HG02938 (cell line): ENCODE measurements at regions not wholly inside any gene's neighbourhood (a gene's known extent, or its start where the extent isn't known, plus 50 kb on each side); places are given as distances from the start of the nearest gene placed in this dataset.

Source experiments
- ATAC-seq: cut with Tn5 transposase; IDR thresholded peaks from one replicate; pipeline ENCODE4 v1.9.1; 2021; ENCODE audit warnings: mild to moderate bottlenecking, moderate library complexity; ENCODE audit not compliant: unreplicated experiment

DNA sequence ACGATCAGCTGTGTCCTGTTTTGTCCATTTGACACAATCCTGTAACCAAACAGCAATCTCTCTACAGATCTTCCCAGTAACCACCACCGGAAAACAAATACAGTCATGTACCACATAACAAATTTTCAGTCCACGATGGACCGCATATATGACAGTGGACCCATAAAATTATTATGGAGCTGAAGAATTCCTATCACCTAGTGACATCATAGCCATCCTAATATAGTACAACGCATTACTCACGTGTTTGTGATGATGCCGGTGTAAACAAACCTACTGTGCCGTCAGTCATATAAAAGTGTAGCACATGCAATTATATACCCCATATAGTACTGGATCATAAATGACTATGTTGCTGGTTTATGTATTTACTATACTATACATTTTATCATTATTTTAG, 133.7 kb upstream of the EDNRA start:
- no peak for ATAC-seq

- no peak for ATAC-seq
Observed at GRCh38 chr4:147349193-147349592, 131.7 kb upstream of the EDNRA start.

GRCh38 chr4:147351083-147351787, 129.7 kb upstream of the EDNRA start:
- no peak for ATAC-seq

DNA sequence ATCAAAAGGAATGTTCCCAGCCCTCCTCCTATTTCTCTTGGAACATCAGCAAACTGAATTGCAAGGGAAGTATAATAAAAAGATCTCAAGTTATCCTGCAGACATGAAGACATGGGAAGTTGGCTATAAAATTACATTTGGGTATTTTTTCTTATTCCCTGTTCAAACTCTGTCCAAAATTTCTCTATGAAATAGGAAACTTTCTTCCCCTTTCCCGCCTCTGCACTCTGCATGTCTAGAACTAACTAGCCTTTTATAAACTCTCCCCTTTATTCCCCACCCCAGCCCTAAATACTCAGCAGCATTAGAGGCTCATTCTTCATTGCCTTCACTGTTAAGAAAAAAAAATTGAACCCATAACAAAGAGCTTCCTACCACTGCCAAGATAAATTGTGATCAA, 126.7 kb upstream of the EDNRA start:
- ATAC-seq = no peak

GRCh38 chr4:147355032-147355656, 125.8 kb upstream of the EDNRA start:
- no peak for ATAC-seq

- no peak for ATAC-seq
Observed at GRCh38 chr4:147355847-147356246, 125.0 kb upstream of the EDNRA start.

DNA sequence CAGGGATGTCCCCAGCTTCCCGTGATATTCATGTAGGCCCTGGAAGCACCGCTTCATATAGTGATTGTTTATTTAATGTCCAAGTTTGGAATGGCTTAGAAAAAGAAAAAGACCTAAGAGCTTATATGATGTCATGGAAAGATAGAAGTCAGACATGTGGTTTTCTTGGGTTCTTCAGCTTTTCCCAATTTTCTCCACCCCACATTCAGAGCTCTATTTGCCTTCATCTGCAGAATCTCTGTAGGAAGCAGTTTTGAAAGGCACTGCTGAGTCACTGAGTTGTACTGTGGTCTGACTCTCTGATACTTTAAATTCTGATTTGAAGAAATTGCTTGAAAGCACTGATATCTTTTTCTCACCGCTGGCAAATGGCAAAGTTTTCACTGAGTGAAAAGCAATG, 120.6 kb upstream of the EDNRA start:
- ATAC-seq = no peak

GRCh38 chr4:147361726-147362125, 119.2 kb upstream of the EDNRA start:
- ATAC-seq = no peak

- ATAC-seq = no peak
Observed at GRCh38 chr4:147362938-147363337, 118.0 kb upstream of the EDNRA start.

DNA sequence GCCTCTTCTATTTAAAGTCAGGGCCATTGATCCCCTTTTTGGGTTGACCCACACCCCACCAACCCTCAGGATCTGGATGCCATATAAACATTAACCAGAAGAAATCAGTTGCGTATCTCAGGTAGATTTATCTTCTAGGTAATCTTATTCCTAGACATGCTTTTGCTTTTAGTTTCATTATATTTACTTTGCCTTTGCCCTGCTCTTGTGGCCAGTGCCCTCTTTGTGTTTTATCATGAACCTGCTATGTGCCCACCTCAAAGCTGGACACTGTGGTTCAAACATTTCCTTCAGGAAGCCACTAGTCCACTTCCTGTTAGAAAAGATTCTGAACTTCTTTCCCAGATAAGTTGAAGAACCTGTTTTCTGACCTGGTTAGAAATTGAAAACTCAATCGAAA, 117.4 kb upstream of the EDNRA start:
- ATAC-seq = no peak

DNA sequence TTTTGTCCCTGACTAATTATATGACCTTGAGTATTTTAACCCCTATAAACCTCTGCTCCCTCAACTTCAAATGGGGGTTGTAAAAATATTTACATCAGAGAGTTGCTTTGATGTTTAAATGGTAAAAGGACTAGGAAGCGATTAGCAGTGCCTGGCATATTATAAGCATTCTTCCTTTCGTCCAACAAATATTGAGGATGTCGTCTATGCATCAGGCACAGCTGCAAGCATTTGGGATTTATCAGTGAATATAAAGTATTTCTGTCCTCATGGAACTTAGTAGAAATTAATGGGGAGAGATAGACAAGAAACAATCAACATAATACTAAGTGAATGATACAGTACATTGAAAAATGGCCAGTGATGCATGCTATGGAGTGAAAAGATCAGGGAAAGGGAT, 115.5 kb upstream of the EDNRA start:
- ATAC-seq = no peak

DNA sequence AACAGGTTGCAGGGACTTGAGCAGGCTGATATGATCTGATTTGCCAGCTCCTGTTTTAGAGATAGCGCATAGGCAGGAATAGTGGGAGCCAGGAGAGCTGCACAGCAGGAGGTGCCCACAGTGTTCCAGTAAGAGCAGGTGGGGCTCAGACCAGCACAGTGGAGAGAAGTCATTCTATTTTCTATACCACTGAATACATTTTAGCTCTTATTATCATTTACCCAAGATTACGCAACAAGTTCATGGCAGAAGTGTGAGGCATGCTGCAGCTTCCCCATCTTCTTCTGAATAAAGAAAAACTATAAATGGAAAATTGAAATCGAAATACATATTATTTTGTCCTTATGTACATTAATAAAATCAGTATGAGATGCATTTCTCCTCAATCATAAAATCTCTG, 114.7 kb upstream of the EDNRA start:
- ATAC-seq = no peak

- ATAC-seq = no peak
Observed at GRCh38 chr4:147367891-147368290, 113.0 kb upstream of the EDNRA start.

DNA sequence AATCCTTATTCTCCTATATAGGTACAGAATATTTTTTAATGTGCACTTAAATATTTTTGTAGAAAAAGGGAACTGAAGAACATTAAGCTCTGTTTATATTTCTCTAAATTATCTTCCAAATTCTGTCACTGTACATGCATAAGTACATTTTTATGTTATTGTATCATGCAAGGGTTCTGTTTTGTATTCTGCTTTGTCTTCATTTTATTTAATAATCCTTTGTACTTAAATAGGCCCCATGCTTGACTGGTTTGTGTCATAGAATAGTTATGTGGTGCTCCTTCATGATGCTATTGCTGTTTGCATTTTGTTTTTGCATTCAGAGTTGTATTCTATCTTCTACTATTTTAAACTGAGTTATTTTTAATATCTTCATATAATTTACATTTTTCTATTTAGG, 111.9 kb upstream of the EDNRA start:
- ATAC-seq = no peak

- no peak for ATAC-seq
Observed at GRCh38 chr4:147370473-147370872, 110.4 kb upstream of the EDNRA start.

DNA sequence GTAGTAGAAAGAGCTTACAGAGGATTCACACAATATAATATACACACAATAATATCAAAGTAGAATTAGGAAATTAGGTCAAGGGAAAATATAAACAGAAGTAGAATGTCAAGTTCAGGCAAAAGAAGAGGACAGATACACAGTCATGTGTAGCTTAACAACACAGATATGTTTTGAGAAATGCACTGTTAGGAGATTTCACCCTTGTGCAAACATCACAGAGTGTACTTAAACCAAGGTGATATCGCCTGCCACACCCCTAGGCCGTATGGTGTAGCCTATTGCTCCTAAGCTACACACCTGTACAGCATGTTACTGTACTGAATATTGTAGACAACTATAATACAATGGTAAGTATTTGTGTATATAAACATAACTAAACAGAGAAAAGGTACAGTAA, 110.0 kb upstream of the EDNRA start:
- ATAC-seq = no peak

DNA sequence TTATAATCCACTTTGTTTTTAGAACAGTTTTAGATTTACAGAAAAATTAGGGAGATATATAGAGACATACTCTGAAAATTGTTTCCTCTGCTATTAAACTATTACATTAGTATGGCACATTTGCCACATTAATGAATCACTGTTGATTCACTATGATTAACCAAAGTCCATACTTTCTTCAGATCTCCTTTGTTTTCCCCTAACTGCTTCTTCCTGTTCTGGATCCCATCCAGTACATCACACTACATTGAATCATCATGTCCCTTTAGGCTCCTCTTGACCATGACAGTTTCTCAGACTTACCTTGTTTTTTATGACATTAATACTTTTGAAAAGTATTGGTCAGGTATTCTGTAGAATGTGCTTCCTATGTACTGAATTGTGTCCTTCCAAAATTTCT, 109.2 kb upstream of the EDNRA start:
- no peak for ATAC-seq

DNA sequence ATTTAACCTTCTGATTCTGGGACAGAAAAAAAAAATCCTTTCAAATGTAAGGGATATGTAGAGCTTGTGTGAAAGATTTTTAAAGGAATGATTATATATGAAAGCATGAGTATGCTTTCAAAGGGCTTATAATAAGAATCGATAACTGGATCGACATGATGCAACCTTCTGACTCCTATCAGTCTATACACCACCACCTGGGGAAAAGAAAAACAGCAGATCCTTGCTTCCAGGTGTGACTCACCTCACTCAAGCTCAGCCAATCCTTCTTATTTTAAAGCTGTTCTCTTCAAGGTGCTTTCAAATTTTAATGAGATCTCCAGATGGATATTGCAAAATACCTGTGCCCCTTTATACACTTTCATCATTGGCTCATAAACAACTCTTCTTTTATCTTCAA, 102.1 kb upstream of the EDNRA start:
- ATAC-seq = no peak

DNA sequence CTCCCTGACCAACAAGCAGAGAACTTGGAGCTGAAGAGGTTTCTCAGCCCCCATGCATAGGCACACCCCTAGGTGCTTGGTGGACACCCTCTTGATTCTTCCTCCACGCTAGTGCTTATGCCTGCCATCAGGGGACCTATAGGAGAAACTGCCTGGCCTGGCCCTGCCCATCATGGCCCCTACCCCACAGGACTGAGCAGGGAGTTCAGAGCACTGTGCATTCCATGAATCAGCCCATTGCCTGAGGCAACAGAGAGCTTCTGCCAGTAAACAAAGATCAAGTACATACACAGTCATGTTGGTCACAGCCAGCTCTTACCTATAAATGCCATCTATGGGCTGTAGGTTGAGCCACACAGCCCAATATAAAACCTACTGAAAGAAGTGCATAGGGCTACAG, 99.1 kb upstream of the EDNRA start:
- no peak for ATAC-seq

- no peak for ATAC-seq
Observed at GRCh38 chr4:147388018-147388417, 92.9 kb upstream of the EDNRA start.

DNA sequence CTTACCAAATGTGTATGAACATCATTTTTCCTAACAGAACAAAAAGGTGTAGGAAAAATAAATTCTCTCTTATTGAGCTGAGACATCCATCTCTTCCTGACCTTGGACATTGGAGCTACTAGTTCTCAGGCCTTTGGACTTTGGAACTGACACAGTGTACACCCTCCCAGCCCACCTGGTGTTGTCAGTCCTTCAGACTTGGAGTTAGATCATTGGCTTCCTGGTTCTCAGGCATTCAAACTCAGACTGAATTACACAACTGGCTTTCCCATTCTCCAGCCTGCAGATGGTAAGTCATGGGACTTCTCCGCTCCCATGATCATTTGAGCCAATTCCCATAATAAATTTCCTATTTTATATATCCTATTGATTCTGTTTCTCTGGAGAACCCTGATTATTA, 84.8 kb upstream of the EDNRA start:
- no peak for ATAC-seq

DNA sequence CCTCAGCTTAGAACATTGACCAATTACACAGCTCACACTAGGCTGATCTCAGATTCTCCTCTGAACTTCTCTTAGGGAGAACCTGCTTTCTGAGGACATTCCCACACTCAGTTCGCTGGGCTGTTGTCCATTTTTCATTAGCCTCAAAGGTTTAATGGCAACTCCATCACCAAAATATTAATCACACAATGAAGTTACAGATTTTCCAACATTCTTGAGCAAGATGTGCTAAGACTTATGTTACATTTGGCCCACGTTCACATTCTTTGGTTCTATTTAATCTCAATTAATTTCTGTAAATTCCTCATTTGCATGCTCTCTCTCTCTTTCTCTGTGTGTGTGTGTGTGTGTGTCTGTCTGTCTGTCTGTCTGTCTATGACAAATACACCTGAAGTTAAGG, 82.3 kb upstream of the EDNRA start:
- no peak for ATAC-seq

GRCh38 chr4:147400721-147401120, 80.2 kb upstream of the EDNRA start:
- no peak for ATAC-seq
